GM19035 (cell line): ENCODE measurements at regions not wholly inside any gene's neighbourhood (a gene's known extent, or its start where the extent isn't known, plus 50 kb on each side); places are given as distances from the start of the nearest gene placed in this dataset.

ENCODE experiments used
- ATAC-seq: cut with Tn5 transposase; IDR thresholded peaks from one replicate; pipeline ENCODE4 v1.9.1; 2021; ENCODE audit not compliant: unreplicated experiment

DNA sequence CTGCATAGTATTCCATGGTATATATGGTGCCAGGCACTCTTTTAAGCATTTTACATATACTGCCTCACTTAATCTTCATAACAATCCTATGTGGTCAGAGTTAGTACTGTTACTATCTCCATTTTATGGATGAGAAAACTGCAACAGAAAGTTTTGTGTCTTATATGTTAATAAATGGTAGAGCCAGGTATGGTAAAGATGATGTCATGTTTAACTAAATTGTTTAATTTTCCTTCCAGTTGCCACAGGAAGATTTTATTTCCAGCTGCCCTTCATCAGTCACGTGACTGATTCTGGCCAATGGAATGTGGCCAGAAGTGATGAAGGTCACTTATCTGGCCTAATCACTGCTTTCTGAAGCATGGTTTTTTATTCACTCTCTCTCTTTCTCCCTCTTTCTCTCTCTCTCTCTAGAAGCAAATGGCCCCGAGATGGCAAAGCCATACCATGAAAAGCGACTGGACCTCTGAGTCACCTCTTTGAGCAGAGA lies 75.7 kb upstream of the BTBD3 start:
- ATAC-seq: no peak

DNA sequence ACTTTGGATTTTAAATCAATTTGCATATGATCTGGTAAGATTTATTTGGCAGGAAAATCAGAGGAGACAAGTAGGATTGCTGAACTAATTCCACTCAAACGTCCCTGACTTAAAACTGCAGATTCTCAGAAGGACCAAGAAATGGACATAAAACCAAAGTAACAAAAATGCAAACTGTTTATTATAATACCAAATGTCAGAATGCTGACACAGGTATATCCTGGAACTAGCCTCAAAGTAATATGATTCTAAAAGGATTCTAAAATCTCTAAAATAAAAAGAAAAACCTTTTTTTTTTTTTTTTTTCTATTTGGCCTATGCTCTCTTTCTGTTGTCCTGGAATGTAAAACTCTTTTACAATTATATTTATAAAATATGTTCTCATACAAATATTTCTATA lies 74.4 kb upstream of the BTBD3 start:
- no peak for ATAC-seq

- no peak for ATAC-seq
Measured at GRCh38 chr20:11844691-11845090, 73.0 kb upstream of the BTBD3 start.

GRCh38 chr20:11845340-11845739 lies 72.4 kb upstream of the BTBD3 start:
- no peak for ATAC-seq

GRCh38 chr20:11846131-11846530 lies 71.6 kb upstream of the BTBD3 start:
- no peak for ATAC-seq

DNA sequence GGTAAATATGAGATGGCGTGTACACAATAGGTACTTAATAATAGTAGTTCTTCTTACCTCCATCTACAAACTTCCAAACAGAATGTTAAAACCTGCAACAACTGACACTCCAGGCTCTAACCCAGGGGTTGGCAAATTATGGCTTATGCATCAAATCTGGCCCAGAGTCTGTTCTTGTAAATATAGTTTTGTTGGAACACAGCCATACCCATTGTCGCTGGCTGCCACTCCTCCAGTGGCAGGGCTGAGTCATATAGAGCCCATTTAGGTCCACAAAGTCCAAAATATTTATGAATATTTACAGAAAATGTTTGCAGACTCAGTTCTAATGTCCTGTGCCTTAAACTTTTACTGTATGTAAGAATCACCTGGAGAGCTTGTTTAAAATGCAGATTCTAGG lies 69.9 kb upstream of the BTBD3 start:
- no peak for ATAC-seq

DNA sequence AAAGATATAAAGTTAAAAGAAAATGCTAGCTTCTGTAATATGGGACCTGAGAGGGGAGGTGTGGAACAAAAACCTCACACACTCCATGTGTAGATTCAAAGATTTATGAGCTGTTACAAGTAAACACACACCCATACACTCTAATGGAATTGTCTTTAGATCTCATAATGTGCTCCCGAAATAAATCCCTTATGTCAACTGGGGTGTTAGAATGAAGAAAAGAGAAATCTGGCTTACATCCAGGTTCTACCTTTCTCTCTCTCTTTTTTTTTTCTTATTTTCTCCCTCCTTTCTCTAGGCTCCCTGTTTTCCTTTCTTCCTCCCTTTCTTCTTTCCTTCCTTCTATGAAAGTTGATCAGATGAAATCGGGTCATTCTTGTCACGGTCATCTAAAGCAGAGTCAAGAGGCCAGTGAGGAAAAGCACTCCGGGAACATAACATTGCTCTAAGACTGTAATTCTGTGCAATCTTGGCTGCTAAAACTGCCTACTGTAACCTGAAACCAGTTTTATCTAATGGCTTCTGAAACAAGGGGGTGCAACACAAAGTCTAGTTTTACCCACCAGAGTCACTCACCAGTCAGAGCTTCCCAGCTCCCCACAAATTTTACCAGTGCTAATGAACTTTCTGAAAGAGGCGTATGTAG lies 68.3 kb upstream of the BTBD3 start:
- no peak for ATAC-seq

DNA sequence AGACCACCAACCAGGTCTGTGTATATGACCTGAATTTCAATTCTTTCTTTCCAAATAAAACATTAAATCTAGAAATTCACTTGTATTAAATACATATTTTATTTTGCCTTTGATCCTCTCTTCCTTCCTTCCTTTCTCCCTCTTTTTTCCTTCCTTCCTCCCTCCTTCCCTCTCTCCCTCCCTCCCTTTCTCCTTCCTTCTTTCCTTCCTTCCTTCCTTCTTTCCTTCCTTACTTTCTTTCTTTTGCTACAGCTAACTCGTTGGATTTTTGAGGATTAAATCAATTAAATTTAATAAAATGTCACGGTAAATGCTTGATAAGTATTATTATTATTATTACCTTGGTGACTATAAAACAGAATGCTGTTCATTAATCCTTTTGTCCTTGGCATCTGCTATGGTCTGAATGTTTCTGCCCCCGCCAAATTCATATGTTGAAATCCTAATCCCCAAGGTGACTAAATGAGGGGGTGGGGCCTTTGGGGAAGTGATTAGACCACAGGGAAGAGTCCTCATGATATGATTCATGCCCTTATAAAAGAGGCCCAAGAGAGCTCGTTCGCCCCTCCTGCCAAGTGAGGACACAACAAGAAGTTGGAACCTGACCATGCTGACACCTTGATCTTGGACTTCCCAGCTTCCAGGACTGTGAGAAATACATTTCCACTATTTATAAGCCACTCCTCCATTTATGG lies 67.6 kb upstream of the BTBD3 start:
- ATAC-seq: no peak

DNA sequence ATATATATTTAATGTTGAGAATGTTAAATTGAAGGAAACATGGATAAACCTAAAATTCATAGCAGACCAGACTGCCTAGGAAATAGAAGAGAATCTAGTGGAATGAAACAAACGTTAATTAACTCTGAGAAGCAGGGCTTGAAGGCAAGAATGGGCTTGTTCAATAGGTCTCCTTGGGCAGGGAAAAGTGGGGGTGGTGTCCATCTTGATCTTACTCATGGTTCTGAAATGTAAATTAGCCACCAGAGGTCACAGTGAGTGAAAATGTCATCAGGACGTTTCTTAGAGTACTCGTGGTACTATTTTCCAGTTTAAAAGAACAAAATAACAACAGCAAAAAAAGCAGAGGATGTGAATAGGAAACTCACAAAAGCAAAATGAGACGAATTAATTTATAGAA lies 66.8 kb upstream of the BTBD3 start:
- ATAC-seq: no peak

DNA sequence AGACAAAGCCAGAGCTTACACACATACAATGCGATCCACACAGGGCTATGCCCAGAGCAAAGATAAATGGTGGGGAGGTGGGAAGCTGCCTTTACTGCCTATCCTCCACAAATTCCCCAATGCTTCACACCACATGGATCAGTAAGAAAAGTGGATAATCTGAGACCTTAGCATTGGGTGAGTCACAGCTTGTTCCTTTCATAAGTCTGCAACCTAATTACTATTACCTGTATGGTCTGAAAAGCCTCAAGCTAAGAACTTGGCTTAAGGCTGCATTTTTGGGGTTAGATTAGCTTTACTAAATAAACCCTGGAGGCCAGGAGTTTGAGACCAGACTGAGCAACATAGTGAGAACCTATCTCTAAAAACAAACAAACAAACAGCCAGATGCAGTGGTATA lies 66.0 kb upstream of the BTBD3 start:
- ATAC-seq: no peak

- no peak for ATAC-seq
Measured at GRCh38 chr20:11852189-11852588, 65.5 kb upstream of the BTBD3 start.

GRCh38 chr20:11852811-11853210 lies 64.9 kb upstream of the BTBD3 start:
- no peak for ATAC-seq

GRCh38 chr20:11853359-11853758 lies 64.3 kb upstream of the BTBD3 start:
- ATAC-seq: no peak

DNA sequence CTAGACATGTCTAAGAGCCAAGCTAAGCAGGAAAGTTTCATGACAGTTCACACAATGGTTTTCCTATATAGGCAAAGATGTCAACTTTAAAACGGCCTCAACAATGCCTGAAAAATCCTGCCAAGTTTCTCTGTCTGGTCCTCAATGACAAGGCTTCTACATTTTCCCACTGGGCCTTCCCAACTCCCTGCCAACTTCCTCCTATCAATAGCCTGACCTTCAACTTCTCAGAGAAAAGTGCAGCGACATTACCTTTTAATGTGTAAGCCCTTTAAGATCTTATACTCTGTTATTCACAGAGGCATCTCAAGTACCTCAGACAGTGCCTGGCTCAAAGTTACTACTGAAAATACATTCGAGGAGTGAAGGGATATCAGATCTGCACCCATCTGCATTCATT lies 56.2 kb upstream of the BTBD3 start:
- ATAC-seq: no peak

- ATAC-seq: no peak
Measured at GRCh38 chr20:11867291-11867919, 50.3 kb upstream of the BTBD3 start.
